RPMI7951 (cell line): ENCODE measurements at regions not wholly inside any gene's neighbourhood (a gene's known extent, or its start where the extent isn't known, plus 50 kb on each side); places are given as distances from the start of the nearest gene placed in this dataset.
"Not testable (repeated sequence)": the region's sequence is repeated elsewhere in the genome, so short reads cannot be mapped to it uniquely, and the experiment has no call there.

Experiments
- DNase-seq: peaks from one replicate; pipeline ENCODE4 v3.0.0-alpha.2; 2012; ENCODE audit warnings: low read depth

- DNase-seq, result not testable (repeated sequence)
Observed at GRCh38 chr10:57551774-57552173, 715.9 kb downstream of the IPMK start.

GRCh38 chr10:57535306-57535705 lies 732.4 kb downstream of the IPMK start:
- no peak for DNase-seq

- no peak for DNase-seq
Observed at GRCh38 chr10:57513637-57514036, 754.1 kb downstream of the IPMK start.

- DNase-seq, result no peak
Observed at GRCh38 chr10:57507788-57508187, 759.9 kb downstream of the IPMK start.

- DNase-seq, result no peak
Observed at GRCh38 chr10:57506414-57507094, 761.1 kb downstream of the IPMK start.

- DNase-seq, result no peak
Observed at GRCh38 chr10:57494486-57494885, 773.2 kb downstream of the IPMK start.

DNA sequence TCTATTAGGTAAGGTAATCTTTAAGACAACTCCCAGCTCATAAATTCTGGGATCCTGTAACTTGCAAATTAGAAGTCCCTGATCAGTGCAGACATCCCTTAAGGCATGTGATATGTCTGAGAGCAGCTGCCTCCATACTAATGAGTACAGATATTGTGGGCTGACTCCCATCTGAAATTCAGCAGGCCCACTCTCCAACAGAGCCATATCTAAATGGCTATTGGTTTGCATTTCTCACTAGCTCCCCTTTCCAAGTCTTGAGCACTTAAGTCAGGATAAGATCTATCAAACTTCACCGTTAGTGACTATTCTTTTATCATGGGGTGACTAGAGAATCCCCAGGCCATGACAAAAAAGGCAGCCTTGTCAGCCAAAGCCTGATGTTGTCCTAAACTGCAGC lies 785.4 kb downstream of the IPMK start:
- DNase-seq, result no peak

- no peak for DNase-seq
Observed at GRCh38 chr10:57472823-57473619, 794.7 kb downstream of the IPMK start.

- no peak for DNase-seq
Observed at GRCh38 chr10:57468894-57469432, 798.7 kb downstream of the IPMK start.

- no peak for DNase-seq
Observed at GRCh38 chr10:57465155-57465554, 802.5 kb downstream of the IPMK start.

- no peak for DNase-seq
Observed at GRCh38 chr10:57460540-57460939, 807.2 kb downstream of the IPMK start.

GRCh38 chr10:57457972-57458512 lies 809.7 kb downstream of the IPMK start:
- no peak for DNase-seq

- DNase-seq, result no peak
Observed at GRCh38 chr10:57430376-57430775, 837.3 kb downstream of the IPMK start.

GRCh38 chr10:57420881-57421280 lies 846.8 kb downstream of the IPMK start:
- no peak for DNase-seq

- no peak for DNase-seq
Observed at GRCh38 chr10:57418476-57418875, 849.2 kb downstream of the IPMK start.

- DNase-seq, result no peak
Observed at GRCh38 chr10:57395923-57396322, 871.8 kb downstream of the IPMK start.

DNA sequence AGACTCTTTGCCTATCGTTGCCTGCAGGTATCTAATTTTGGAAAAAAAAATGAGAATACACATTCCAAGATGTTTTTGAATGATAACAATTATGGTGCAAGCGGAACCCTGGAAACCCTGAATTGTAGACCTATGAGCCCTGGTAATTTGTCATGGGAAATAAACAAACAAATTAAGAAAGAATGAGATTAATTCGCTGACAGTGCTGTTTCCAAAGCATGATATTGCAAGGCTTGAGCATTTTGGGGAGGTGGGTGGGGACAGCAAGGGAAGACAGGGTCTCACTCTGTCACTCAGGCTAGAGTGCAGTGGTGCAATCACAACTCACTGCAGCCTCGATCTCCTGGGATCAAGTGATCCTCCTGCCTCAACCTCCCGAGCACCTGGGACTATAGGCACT lies 900.3 kb downstream of the IPMK start:
- no peak for DNase-seq

DNA sequence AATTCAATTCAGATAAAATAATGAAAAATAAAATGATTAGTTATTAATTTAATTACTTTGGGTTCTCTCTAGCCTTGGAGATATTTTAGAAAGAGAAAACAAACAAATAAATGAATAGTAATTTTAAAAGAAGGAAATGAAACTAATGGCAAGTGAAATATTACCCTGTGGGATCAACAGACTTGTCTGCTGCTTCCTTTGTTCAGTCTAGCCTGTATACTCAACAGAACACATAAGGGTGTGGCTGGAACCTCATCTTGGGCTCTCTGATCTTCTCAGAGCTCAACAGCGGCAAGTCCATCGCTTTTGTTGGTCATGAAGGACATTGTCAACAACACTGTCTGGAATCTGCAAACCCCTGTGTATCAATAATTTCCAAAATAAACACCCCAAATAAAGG lies 904.9 kb downstream of the IPMK start:
- no peak for DNase-seq

DNA sequence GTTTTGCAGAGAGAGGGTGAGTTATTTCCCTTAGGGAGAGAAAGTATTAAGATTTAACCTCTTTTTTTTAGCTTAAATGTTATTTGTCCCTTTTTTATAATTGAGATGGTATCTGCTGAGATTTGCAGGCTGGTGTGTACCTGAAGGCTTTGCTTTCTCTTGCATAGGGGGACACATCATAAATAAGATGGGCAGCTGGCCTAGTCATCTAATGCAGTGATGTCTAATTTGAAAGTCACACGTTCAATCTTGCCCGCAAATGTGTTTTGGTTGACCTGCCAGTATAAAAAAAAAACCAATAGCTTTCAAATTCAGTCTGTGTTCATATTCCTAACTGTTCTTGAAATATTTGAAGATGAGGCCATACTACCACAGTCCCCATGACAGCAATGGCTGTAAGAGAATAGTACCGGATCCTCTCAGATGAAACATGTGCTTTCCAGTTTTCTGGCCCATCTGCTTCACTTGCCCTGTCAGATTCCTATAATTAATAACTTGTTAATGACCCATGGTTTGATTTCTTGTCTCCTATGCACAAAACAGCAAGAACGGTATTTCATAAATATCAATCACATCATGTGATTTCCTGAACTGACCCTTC lies 914.2 kb downstream of the IPMK start:
- DNase-seq, result no peak

DNA sequence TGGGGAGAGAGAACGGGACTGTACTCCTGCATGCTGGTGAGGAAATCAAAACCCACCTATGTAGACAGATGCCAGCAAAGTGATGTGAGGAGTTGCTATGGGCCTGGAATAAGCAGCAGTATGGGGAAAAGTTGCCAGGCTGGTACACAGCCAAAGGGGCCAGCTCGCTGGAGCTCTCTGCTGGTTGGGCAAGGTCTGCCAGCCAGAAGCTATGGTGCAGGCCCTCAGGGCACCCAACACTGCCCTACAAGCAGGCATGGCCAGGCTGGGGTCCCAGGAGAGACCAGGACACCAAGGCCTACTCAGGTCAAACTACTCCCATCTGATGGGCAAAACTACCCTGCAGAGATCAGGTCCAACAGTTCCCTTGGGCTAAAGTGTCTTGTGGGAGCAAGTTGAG lies 916.6 kb downstream of the IPMK start:
- DNase-seq, result no peak

DNA sequence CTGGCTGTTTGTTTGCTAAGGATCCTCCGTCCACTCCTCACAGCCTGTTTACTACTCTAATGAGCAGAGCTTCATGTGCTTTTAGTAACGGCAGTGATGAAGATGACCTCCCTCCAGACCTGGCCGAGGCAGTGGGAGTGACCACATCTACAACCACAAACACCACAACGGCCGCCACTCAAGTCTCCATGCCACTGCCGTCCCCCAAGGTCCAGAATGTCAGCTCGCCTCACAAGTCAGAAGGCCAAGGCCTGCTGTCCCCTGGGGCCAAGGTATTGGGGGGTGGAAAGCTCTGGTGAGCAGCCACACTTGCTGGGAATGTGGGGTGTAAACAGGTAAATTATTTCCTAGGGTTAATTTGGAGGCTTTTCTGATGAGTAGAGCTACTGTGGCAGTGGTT lies 926.4 kb downstream of the IPMK start:
- DNase-seq, result no peak

GRCh38 chr10:57338823-57339558 lies 928.7 kb downstream of the IPMK start:
- peak; percentile 31 for DNase-seq
